Mesendoderm (in vitro differentiated cells): ENCODE measurements at regions not wholly inside any gene's neighbourhood (a gene's known extent, or its start where the extent isn't known, plus 50 kb on each side); places are given as distances from the start of the nearest gene placed in this dataset.

Source experiments
- DNase-seq: peaks from one replicate; pipeline ENCODE4 v3.0.0; 2013
- H2AK5ac ChIP-seq: 2 replicates; pipeline ENCODE4 v1.6.1; 2013; ENCODE audit warnings: low read length, inconsistent platforms
- H2BK120ac ChIP-seq: 2 replicates; pipeline ENCODE4 v1.6.1; 2013; ENCODE audit warnings: low read depth, mild to moderate bottlenecking, low read length, moderate library complexity, mixed read lengths
- H2BK15ac ChIP-seq: replicated peaks from 2 replicates; pipeline ENCODE4 v1.6.1; 2013; ENCODE audit warnings: low read depth, mild to moderate bottlenecking, moderate library complexity
- H2BK5ac ChIP-seq: 2 replicates; pipeline ENCODE4 v1.6.1; 2013; ENCODE audit warnings: low read length, inconsistent platforms
- H3K18ac ChIP-seq: 2 replicates; pipeline ENCODE4 v1.6.1; 2013; ENCODE audit warnings: mild to moderate bottlenecking, low read length, mixed read lengths
- H3K23ac ChIP-seq: one replicate; pipeline ENCODE4 v1.6.1; 2013; ENCODE audit warnings: low read length
- H3K27ac ChIP-seq: 2 replicates; pipeline ENCODE4 v1.5.1; 2013; ENCODE audit warnings: low read depth, mild to moderate bottlenecking, inconsistent platforms, low read length, moderate library complexity
- H3K27me3 ChIP-seq: 2 replicates; pipeline ENCODE4 v1.6.1; 2013; ENCODE audit warnings: low read length, control low read depth, mild to moderate bottlenecking, inconsistent platforms; ENCODE audit not compliant: insufficient read depth, poor library complexity
- H3K36me3 ChIP-seq: 2 replicates; pipeline ENCODE4 v1.6.1; 2013; ENCODE audit warnings: low read length, inconsistent platforms; ENCODE audit not compliant: control insufficient read depth, insufficient read depth
- H3K4ac ChIP-seq: one replicate; pipeline ENCODE4 v1.6.1; 2013; ENCODE audit warnings: low read depth, mild to moderate bottlenecking, low read length, moderate library complexity
- H3K4me1 ChIP-seq: 2 replicates; pipeline ENCODE4 v1.6.1; 2013; ENCODE audit warnings: low read depth, low read length, inconsistent platforms; ENCODE audit not compliant: control insufficient read depth
- H3K4me2 ChIP-seq: 2 replicates; pipeline ENCODE4 v1.6.1; 2013; ENCODE audit warnings: low read length
- H3K4me3 ChIP-seq: 2 replicates; pipeline ENCODE4 v1.5.1; 2013; ENCODE audit warnings: mild to moderate bottlenecking, low read length
- H3K56ac ChIP-seq: one replicate; pipeline ENCODE4 v1.6.1; 2013; ENCODE audit warnings: low read length
- H3K79me1 ChIP-seq: 2 replicates; pipeline ENCODE4 v1.6.1; 2013; ENCODE audit warnings: low read length, inconsistent platforms
- H3K79me2 ChIP-seq: 2 replicates; pipeline ENCODE4 v1.6.1; 2013; ENCODE audit warnings: mild to moderate bottlenecking, low read length; ENCODE audit not compliant: control insufficient read depth, insufficient read depth
- H3K9ac ChIP-seq: 2 replicates; pipeline ENCODE4 v1.6.1; 2013; ENCODE audit warnings: low read length, inconsistent platforms
- H4K5ac ChIP-seq: one replicate; pipeline ENCODE4 v1.6.1; 2013; ENCODE audit warnings: low read length
- H4K8ac ChIP-seq: one replicate; pipeline ENCODE4 v1.6.1; 2013; ENCODE audit warnings: low read depth, mild to moderate bottlenecking, control low read depth, low read length, moderate library complexity
- WGBS: extraction: QIAGEN DNeasy Blood & Tissue Kit; methylation state at CpG from one replicate; pipeline ENCODE4 v1.1.7; 2013; ENCODE audit warnings: low lambda C conversion rate, missing lambda C conversion rate; ENCODE audit not compliant: insufficient coverage; ENCODE audit errors: extremely low coverage; 5-methylcytosine and 5-hydroxymethylcytosine counted together

- no peak overlapping the region for H3K4ac ChIP-seq
- no peak overlapping the region for H3K9ac ChIP-seq
- no peak overlapping the region for H3K56ac ChIP-seq
- no peaks in the 10 kb centered on the region for H3K4me1 ChIP-seq
- H3K36me3 ChIP-seq = no peaks in the 10 kb centered on the region
- H3K18ac ChIP-seq = no peak overlapping the region
- H2BK15ac ChIP-seq = no peak overlapping the region
- no peak overlapping the region for H4K8ac ChIP-seq
- H2BK120ac ChIP-seq = no peak overlapping the region
- H3K27me3 ChIP-seq = no peaks in the 10 kb centered on the region
- no peaks in the 10 kb centered on the region for H3K79me2 ChIP-seq
- H2BK5ac ChIP-seq = no peak overlapping the region
- H3K23ac ChIP-seq = no peak overlapping the region
- no peaks in the 10 kb centered on the region for H3K79me1 ChIP-seq
- no peak overlapping the region for H4K5ac ChIP-seq
- DNase-seq = no peak
- H3K4me3 ChIP-seq = no peak overlapping the region
- WGBS = no CpG with 5 or more reads among the region's 3 CpGs
- no peak overlapping the region for H3K4me2 ChIP-seq
- no peak overlapping the region for H3K27ac ChIP-seq
- no peak overlapping the region for H2AK5ac ChIP-seq
These were observed 200.6 kb downstream of the SETD4 start for GRCh38 chr21:35859677-35860076.

GRCh38 chr21:35857095-35857494 is 203.2 kb downstream of the SETD4 start:
- H4K5ac ChIP-seq = no peak overlapping the region
- H2AK5ac ChIP-seq = no peak overlapping the region

GRCh38 chr21:35855484-35855883 is 204.8 kb downstream of the SETD4 start:
- no peak overlapping the region for H2AK5ac ChIP-seq

More at GRCh38 chr21:35857095-35857494, 203.2 kb downstream of the SETD4 start:
- no peak overlapping the region for H3K18ac ChIP-seq
- no peak overlapping the region for H3K27ac ChIP-seq
- no peak overlapping the region for H3K4me3 ChIP-seq
- H3K9ac ChIP-seq = no peak overlapping the region
- H3K79me2 ChIP-seq = no peaks in the 10 kb centered on the region
- no peak overlapping the region for H3K4me2 ChIP-seq
- H2BK15ac ChIP-seq = no peak overlapping the region
- DNase-seq = no peak
- H3K4ac ChIP-seq = no peak overlapping the region
- H2BK120ac ChIP-seq = no peak overlapping the region
- H2BK5ac ChIP-seq = no peak overlapping the region
- no peaks in the 10 kb centered on the region for H3K27me3 ChIP-seq
- no peak overlapping the region for H3K56ac ChIP-seq
- WGBS = no CpG with 5 or more reads among the region's 2 CpGs
- H4K8ac ChIP-seq = no peak overlapping the region
- H3K36me3 ChIP-seq = no peaks in the 10 kb centered on the region
- H3K23ac ChIP-seq = no peak overlapping the region
- H3K79me1 ChIP-seq = no peaks in the 10 kb centered on the region
- no peaks in the 10 kb centered on the region for H3K4me1 ChIP-seq

GRCh38 chr21:35854281-35854680 is 206.0 kb downstream of the SETD4 start:
- H3K79me2 ChIP-seq = no peaks in the 10 kb centered on the region

More at GRCh38 chr21:35855484-35855883, 204.8 kb downstream of the SETD4 start:
- Histone ChIP-seq H3K27ac (no peak overlapping the region), H3K79me1 (no peaks in the 10 kb centered on the region), H3K36me3 (no peaks in the 10 kb centered on the region), H3K23ac (no peak overlapping the region), H3K18ac (no peak overlapping the region), H3K79me2 (no peaks in the 10 kb centered on the region), H3K4ac (no peak overlapping the region), H3K56ac (no peak overlapping the region), H2BK5ac (no peak overlapping the region), H3K4me2 (no peak overlapping the region), H3K9ac (no peak overlapping the region), H3K4me3 (no peak overlapping the region), H3K27me3 (no peaks in the 10 kb centered on the region), H2BK15ac (no peak overlapping the region), H4K8ac (no peak overlapping the region), H4K5ac (no peak overlapping the region), H3K4me1 (no peaks in the 10 kb centered on the region), H2BK120ac (no peak overlapping the region)
- DNase-seq = no peak
- no CpG with 5 or more reads among the region's 2 CpGs for WGBS

GRCh38 chr21:35853321-35854239 is 206.7 kb downstream of the SETD4 start:
- H3K9ac ChIP-seq = no peak overlapping the region
- DNase-seq = no peak
- no peaks in the 10 kb centered on the region for H3K4me1 ChIP-seq
- no peak overlapping the region for H4K8ac ChIP-seq
- no peaks in the 10 kb centered on the region for H3K79me2 ChIP-seq
- no peaks in the 10 kb centered on the region for H3K36me3 ChIP-seq
- no peak overlapping the region for H3K4me3 ChIP-seq
- no peaks in the 10 kb centered on the region for H3K27me3 ChIP-seq
- no peaks in the 10 kb centered on the region for H3K79me1 ChIP-seq
- H2AK5ac ChIP-seq = no peak overlapping the region
- no peak overlapping the region for H3K4ac ChIP-seq
- no peak overlapping the region for H2BK5ac ChIP-seq
- no peak overlapping the region for H3K18ac ChIP-seq
- no peak overlapping the region for H4K5ac ChIP-seq
- no peak overlapping the region for H3K4me2 ChIP-seq
- no peak overlapping the region for H3K23ac ChIP-seq
- H2BK120ac ChIP-seq = no peak overlapping the region
- no peak overlapping the region for H3K56ac ChIP-seq
- no CpG with 5 or more reads among the region's 9 CpGs for WGBS
- H3K27ac ChIP-seq = no peak overlapping the region
- H2BK15ac ChIP-seq = no peak overlapping the region

More at GRCh38 chr21:35854281-35854680, 206.0 kb downstream of the SETD4 start:
- Histone ChIP-seq H3K23ac (no peak overlapping the region), H3K4me2 (no peak overlapping the region), H3K27ac (no peak overlapping the region), H3K9ac (no peak overlapping the region), H3K18ac (no peak overlapping the region), H3K4me1 (no peaks in the 10 kb centered on the region), H4K8ac (no peak overlapping the region), H3K4ac (no peak overlapping the region), H2BK15ac (no peak overlapping the region), H2AK5ac (no peak overlapping the region), H2BK5ac (no peak overlapping the region), H3K4me3 (no peak overlapping the region), H4K5ac (no peak overlapping the region), H2BK120ac (no peak overlapping the region), H3K56ac (no peak overlapping the region), H3K27me3 (no peaks in the 10 kb centered on the region), H3K36me3 (no peaks in the 10 kb centered on the region), H3K79me1 (no peaks in the 10 kb centered on the region)
- DNase-seq = no peak
- WGBS = no CpG with 5 or more reads among the region's 7 CpGs
